GM23338 (cell line): ENCODE measurements at regions not wholly inside any gene's neighbourhood (a gene's known extent, or its start where the extent isn't known, plus 50 kb on each side); places are given as distances from the start of the nearest gene placed in this dataset.

ENCODE experiments used
- ATAC-seq: fragments of 200-7000 bp; cut with Tn5 transposase; 3 replicates; pipeline ENCODE4 v1.9.1; 2020
- DNase-seq: peaks from one replicate; pipeline ENCODE4 v3.0.0-alpha.2; 2015; ENCODE audit warnings: low spot score
- H2AFZ ChIP-seq: fragments of 200-600 bp; sonication (generic); 2 replicates; pipeline ENCODE4 v1.8.0; 2016; ENCODE audit warnings: antibody characterized with exemption, mild to moderate bottlenecking, moderate library complexity
- H3F3A ChIP-seq: fragments of 200-600 bp; sonication (generic); replicated peaks from 2 replicates; pipeline ENCODE4 v1.8.0; 2017; ENCODE audit warnings: antibody characterized with exemption, mixed run types, low read depth
- H3K27ac ChIP-seq: fragments of 200-600 bp; sonication (generic); 2 replicates; pipeline ENCODE4 v1.6.1; 2016; ENCODE audit warnings: low read depth
- H3K27me3 ChIP-seq: fragments of 200-600 bp; sonication (generic); 2 replicates; pipeline ENCODE4 v1.8.0; 2016; ENCODE audit warnings: mild to moderate bottlenecking, mixed run types, moderate library complexity; ENCODE audit not compliant: insufficient read depth
- H3K36me3 ChIP-seq: fragments of 200-600 bp; sonication (generic); 2 replicates; pipeline ENCODE4 v1.8.0; 2016; ENCODE audit warnings: mild to moderate bottlenecking; ENCODE audit not compliant: insufficient read depth
- H3K4me1 ChIP-seq: fragments of 200-600 bp; sonication (generic); 2 replicates; pipeline ENCODE4 v1.8.0; 2016; ENCODE audit warnings: mild to moderate bottlenecking, moderate library complexity; ENCODE audit not compliant: insufficient read depth
- H3K4me2 ChIP-seq: fragments of 200-600 bp; sonication (generic); 2 replicates; pipeline ENCODE4 v1.7.1; 2017; ENCODE audit warnings: mixed run types
- H3K4me3 ChIP-seq: fragments of 200-600 bp; sonication (generic); 2 replicates; pipeline ENCODE4 v1.6.1; 2016; ENCODE audit warnings: mixed run types
- H3K79me2 ChIP-seq: fragments of 200-600 bp; sonication (generic); replicated peaks from 2 replicates; pipeline ENCODE4 v1.8.0; 2017; ENCODE audit warnings: mild to moderate bottlenecking; ENCODE audit not compliant: insufficient read depth
- H3K9me2 ChIP-seq: fragments of 200-600 bp; sonication (generic); 2 replicates; pipeline ENCODE4 v1.8.0; 2017; ENCODE audit not compliant: insufficient read depth
- H4K20me1 ChIP-seq: fragments of 200-600 bp; sonication (generic); replicated peaks from 2 replicates; pipeline ENCODE4 v1.8.0; 2017; ENCODE audit warnings: mild to moderate bottlenecking; ENCODE audit not compliant: insufficient read depth
- H3K27ac Mint-ChIP-seq: 2 replicates; pipeline ENCODE4 v1.8.0; 2020; ENCODE audit warnings: inconsistent platforms, mild to moderate bottlenecking, moderate library complexity, mixed read lengths
- H3K27me3 Mint-ChIP-seq: 3 replicates; pipeline ENCODE4 v1.8.0; 2022; ENCODE audit warnings: low read depth, mild to moderate bottlenecking, moderate library complexity, mixed read lengths, inconsistent platforms; ENCODE audit not compliant: insufficient read depth, poor library complexity
- H3K36me3 Mint-ChIP-seq: 3 replicates; pipeline ENCODE4 v1.8.0; 2021; ENCODE audit warnings: low read depth, mild to moderate bottlenecking, inconsistent platforms, moderate library complexity, mixed read lengths
- H3K4me1 Mint-ChIP-seq: 3 replicates; pipeline ENCODE4 v1.8.0; 2020; ENCODE audit warnings: mild to moderate bottlenecking, inconsistent platforms, mixed read lengths
- H3K4me3 Mint-ChIP-seq: 3 replicates; pipeline ENCODE4 v1.8.0; 2021; ENCODE audit warnings: moderate library complexity, mild to moderate bottlenecking, inconsistent platforms, mixed read lengths
- H3K9me3 Mint-ChIP-seq: 3 replicates; pipeline ENCODE4 v1.8.0; 2020; ENCODE audit warnings: moderate library complexity, mild to moderate bottlenecking, inconsistent platforms, mixed read lengths
- CREB1 ChIP-seq: fragments of 250-450 bp; sonication (Bioruptor Pico); IDR thresholded peaks from 2 replicates; pipeline ENCODE4 v1.5.0; 2020; ENCODE audit warnings: low read depth, mild to moderate bottlenecking, moderate library complexity
- CTCF ChIP-seq, 2 experiments: fragments of 200-600 bp in 1 of 2; sonication (generic) in 1 of 2; conservative IDR thresholded peaks; 2 replicates each; pipeline versions ENCODE4 v1.5.1 to v1.6.1; 2016 to 2017; ENCODE audit warnings: antibody characterized with exemption in 2 of 2, low read depth in 2 of 2, mild to moderate bottlenecking in 2 of 2, moderate library complexity in 1 of 2
- ETS1 ChIP-seq: IDR thresholded peaks from 2 replicates; pipeline ENCODE4 v1.6.1; 2016; ENCODE audit warnings: antibody characterized with exemption
- EZH2 ChIP-seq: fragments of 200-600 bp; sonication (generic); IDR thresholded peaks from one replicate; pipeline ENCODE4 v1.8.0; 2017; ENCODE audit warnings: antibody characterized with exemption, mild to moderate bottlenecking, low read depth; ENCODE audit not compliant: unreplicated experiment
- EZH2phosphoT487 ChIP-seq: fragments of 200-600 bp; sonication (generic); IDR thresholded peaks from one replicate; pipeline ENCODE4 v1.8.1; 2018; ENCODE audit warnings: antibody characterized with exemption; ENCODE audit not compliant: unreplicated experiment
- JUNB ChIP-seq: IDR thresholded peaks from one replicate; pipeline ENCODE4 v1.6.1; 2016; ENCODE audit warnings: antibody characterized with exemption; ENCODE audit not compliant: unreplicated experiment
- NANOG ChIP-seq: IDR thresholded peaks from 2 replicates; pipeline ENCODE4 v1.6.1; 2016; ENCODE audit warnings: antibody characterized with exemption, borderline replicate concordance
- POLR2AphosphoS5 ChIP-seq: IDR thresholded peaks from 2 replicates; pipeline ENCODE4 v1.6.1; 2016; ENCODE audit warnings: antibody characterized with exemption, low read depth
- REST ChIP-seq: IDR thresholded peaks from one replicate; pipeline ENCODE4 v1.6.1; 2018; ENCODE audit warnings: antibody characterized with exemption; ENCODE audit not compliant: unreplicated experiment
- STAT1 ChIP-seq: IDR thresholded peaks from one replicate; pipeline ENCODE4 v1.6.1; 2016; ENCODE audit warnings: antibody characterized with exemption; ENCODE audit not compliant: unreplicated experiment
- ZNF114 ChIP-seq: fragments of 250-450 bp; sonication (Bioruptor Pico); IDR thresholded peaks from 2 replicates; pipeline ENCODE4 v1.5.0; 2020; ENCODE audit warnings: mild to moderate bottlenecking, moderate library complexity
- ZNF331 ChIP-seq: fragments of 250-450 bp; sonication (Bioruptor Pico); IDR thresholded peaks from 2 replicates; pipeline ENCODE4 v1.5.0; 2020; ENCODE audit warnings: low read depth, mild to moderate bottlenecking, moderate library complexity

- DNase-seq (no peak), ATAC-seq (no peak)
- H3K4me1 ChIP-seq = no peaks in the 10 kb centered on the region
- Mint-ChIP-seq H3K27ac (no peak overlapping the region), H3K27me3 (no peaks in the 10 kb centered on the region), H3K4me3 (no peak overlapping the region), H3K9me3 (no peaks in the 10 kb centered on the region; the same call in 2 of the 3 replicates), H3K36me3 (no peaks in the 10 kb centered on the region), H3K4me1 (no peaks in the 10 kb centered on the region)
- no peak overlapping the region for H3K27ac ChIP-seq
- 0 out of 2 replicates have a peak, but pooled peaks cover 8% of the 10 kb centered on the region for H3K9me2 ChIP-seq
- H4K20me1 ChIP-seq = no peaks in the 10 kb centered on the region
- no peak overlapping the region for H3K4me3 ChIP-seq
- no peak overlapping the region for H3K4me2 ChIP-seq
- H3K36me3 ChIP-seq = no peaks in the 10 kb centered on the region
- TF ChIP-seq STAT1 (no peak), EZH2 (no peak), EZH2phosphoT487 (no peak), JUNB (no peak), POLR2AphosphoS5 (no peak), ETS1 (no peak), CTCF (conservative IDR thresholded peaks at IDR 0.05; ENCODE audit: low read depth in 2 of 2) (no peak), CREB1 (no peak), NANOG (no peak), ZNF114 (no peak)
- no peaks in the 10 kb centered on the region for H3F3A ChIP-seq
- H2AFZ ChIP-seq = no peak overlapping the region
- H3K27me3 ChIP-seq = no peaks in the 10 kb centered on the region
- no peaks in the 10 kb centered on the region for H3K79me2 ChIP-seq
Observed at GRCh38 chr1:80924290-80924689, 876.4 kb upstream of the ADGRL2 start.

- H3K4me3 ChIP-seq = no peak overlapping the region
- H3K27me3 Mint-ChIP-seq = no peaks in the 10 kb centered on the region
- no peaks in the 10 kb centered on the region for H3K4me1 ChIP-seq
- H3K9me2 ChIP-seq = 0 out of 2 replicates have a peak, but pooled peaks cover 8% of the 10 kb centered on the region
- H3K9me3 Mint-ChIP-seq = no peaks in the 10 kb centered on the region; the same call in 2 of the 3 replicates
- H3K36me3 Mint-ChIP-seq = no peaks in the 10 kb centered on the region
- DNase-seq (no peak), ATAC-seq (no peak)
- H3K4me1 Mint-ChIP-seq = no peaks in the 10 kb centered on the region
- no peak overlapping the region for H3K27ac Mint-ChIP-seq
- H3K4me3 Mint-ChIP-seq = no peak overlapping the region
- no peak overlapping the region for H3K4me2 ChIP-seq
- no peaks in the 10 kb centered on the region for H3K27me3 ChIP-seq
- no peaks in the 10 kb centered on the region for H3K79me2 ChIP-seq
- no peak overlapping the region for H3K27ac ChIP-seq
- H3F3A ChIP-seq = no peaks in the 10 kb centered on the region
- H4K20me1 ChIP-seq = no peaks in the 10 kb centered on the region
- no peaks in the 10 kb centered on the region for H3K36me3 ChIP-seq
- H2AFZ ChIP-seq = no peak overlapping the region
- TF ChIP-seq CTCF (conservative IDR thresholded peaks at IDR 0.05; ENCODE audit: low read depth in 2 of 2) = no peak
- TF ChIP-seq CREB1 = no peak
- TF ChIP-seq POLR2AphosphoS5 = no peak
- TF ChIP-seq REST = no peak
- no peak for TF ChIP-seq ZNF114
- TF ChIP-seq EZH2phosphoT487 = no peak
- TF ChIP-seq NANOG = no peak
- TF ChIP-seq ZNF331 (CRISPR knock-in tag) = no peak
Observed at GRCh38 chr1:80922906-80923305, 877.8 kb upstream of the ADGRL2 start.
